Pancreas (tissue), 10 donors: ENCODE measurements at regions not wholly inside any gene's neighbourhood (a gene's known extent, or its start where the extent isn't known, plus 50 kb on each side); places are given as distances from the start of the nearest gene placed in this dataset.

Source experiments
- ATAC-seq, 4 donors: fragments of 200-7000 bp; cut with Tn5 transposase; one replicate each; pipeline versions ENCODE4 v1.8.0 to v1.9.1; 2020; ENCODE audit warnings: mild to moderate bottlenecking in 4 of 4, moderate library complexity in 4 of 4
- DNase-seq, 6 donors: peaks; one replicate each; pipeline ENCODE4 v3.0.0-alpha.2; 2020
- FAIRE-seq: peaks from 2 replicates; lab custom pipeline; 2012; peaks lifted over from hg19 to GRCh38; lab: Jason Lieb, UNC
- H3K27ac ChIP-seq, 4 donors: fragments of 200-600 bp; sonication (generic); 1 replicate in 3 of 4; 2 replicates in 1 of 4; pipeline versions ENCODE4 v1.5.0 to v1.8.0; 2020
- H3K27me3 ChIP-seq, 4 donors: fragments of 200-600 bp; one replicate each; pipeline ENCODE4 v1.8.0; 2021
- H3K36me3 ChIP-seq, 3 donors: fragments of 200-600 bp; sonication (generic) in 1 of 3; one replicate each; pipeline versions ENCODE4 v1.5.0 to v1.8.0; 2020 to 2021
- H3K4me1 ChIP-seq, 3 donors: fragments of 200-600 bp; one replicate each; pipeline ENCODE4 v1.8.0; 2021
- H3K4me3 ChIP-seq, 4 donors: fragments of 200-600 bp; sonication (generic) in 2 of 4; one replicate each; pipeline versions ENCODE4 v1.5.0 to v1.8.0; 2020 to 2021
- H3K9me3 ChIP-seq, 4 donors: fragments of 200-600 bp; one replicate each; pipeline ENCODE4 v1.8.0; 2021
- CTCF ChIP-seq, 4 donors: fragments of 200-600 bp; sonication (generic) in 3 of 4; IDR thresholded peaks; one replicate each; pipeline versions ENCODE4 v1.5.0 to v1.8.0; 2021; ENCODE audit warnings: antibody characterized with exemption in 4 of 4
- WGBS, 2 donors: extraction: QIAGEN DNeasy Blood & Tissue Kit; methylation state at CpG; one replicate each; pipeline ENCODE4 v1.1.7; 2013; 5-methylcytosine and 5-hydroxymethylcytosine counted together
- intact Hi-C, 3 donors: fragments of 100-400 bp; cut with DNase I; formaldehyde crosslinking; loops; one replicate each; pipeline versions ENCODE4 v1.11.1 to v1.14.2; 2022
- donor health status: healthy with polysubstance abuse.
- donor health status: DM: no; HTN: no; CAD: no; lungs with moderate emphysema.
- donor health status: DM: no; HTN: no; CAD: no.
- donor health status: control.
- donor health status: control.
- donor health status: Bipolar disorder and iron deficiency.
- donor health status: DM: yes; HTN: yes; CAD: no.
- donor health status: DM: no; HTN: no; CAD: no.
- donor health status: DM: no; HTN: no; CAD: no.
- donor health status: DM: yes; HTN: yes; CAD: no.

GRCh38 chr3:161794551-161794950 is 297.9 kb downstream of the OTOL1 start:
- no peak for TF ChIP-seq CTCF (IDR thresholded peaks at IDR 0.05)
- ATAC-seq (no peak), FAIRE-seq (no peak)

GRCh38 chr3:161796312-161796711 is 299.7 kb downstream of the OTOL1 start:
- FAIRE-seq, result no peak
- H3K9me3 ChIP-seq, result no peaks in the 10 kb centered on the region
- H3K27ac ChIP-seq, result no peak overlapping the region
- no peaks in the 10 kb centered on the region for H3K27me3 ChIP-seq
- DNase-seq, result no peak
- H3K4me1 ChIP-seq, result no peaks in the 10 kb centered on the region
- H3K36me3 ChIP-seq, result no peaks in the 10 kb centered on the region
- no peak for ATAC-seq
- intact Hi-C loops, result no loop called here
- no peak for TF ChIP-seq CTCF (IDR thresholded peaks at IDR 0.05)
- H3K4me3 ChIP-seq, result no peak overlapping the region

More at GRCh38 chr3:161794551-161794950, 297.9 kb downstream of the OTOL1 start:
- Histone ChIP-seq H3K4me3 (no peak overlapping the region), H3K36me3 (no peaks in the 10 kb centered on the region), H3K27ac (no peak overlapping the region), H3K9me3 (no peaks in the 10 kb centered on the region), H3K4me1 (no peaks in the 10 kb centered on the region), H3K27me3 (no peaks in the 10 kb centered on the region)
- intact Hi-C loops, result no loop called here
- DNase-seq, result no peak
- 86 to 87% methylated on average over 4 of the region's 4 CpGs for WGBS, 2 donors

- Histone ChIP-seq H3K27me3 (no peaks in the 10 kb centered on the region), H3K27ac (no peak overlapping the region), H3K36me3 (no peaks in the 10 kb centered on the region), H3K4me3 (no peak overlapping the region), H3K9me3 (no peaks in the 10 kb centered on the region), H3K4me1 (no peaks in the 10 kb centered on the region)
- TF ChIP-seq CTCF (IDR thresholded peaks at IDR 0.05), result no peak
- no peak for FAIRE-seq
- ATAC-seq, result no peak
- DNase-seq, result no peak
- intact Hi-C loops, result no loop called here
Observed at GRCh38 chr3:161796780-161797179, 300.2 kb downstream of the OTOL1 start.

GRCh38 chr3:161798016-161798415 is 301.4 kb downstream of the OTOL1 start:
- no peaks in the 10 kb centered on the region for H3K27me3 ChIP-seq
- H3K27ac ChIP-seq, result no peak overlapping the region
- 52 to 59% methylated on average over 3 of the region's 3 CpGs for WGBS, 2 donors
- no peaks in the 10 kb centered on the region for H3K4me1 ChIP-seq
- H3K36me3 ChIP-seq, result no peaks in the 10 kb centered on the region
- no peaks in the 10 kb centered on the region for H3K9me3 ChIP-seq
- H3K4me3 ChIP-seq, result no peak overlapping the region
- ATAC-seq, result no peak
- intact Hi-C loops, result no loop called here
- TF ChIP-seq CTCF (IDR thresholded peaks at IDR 0.05), result no peak
- DNase-seq, result no peak
- FAIRE-seq, result no peak

GRCh38 chr3:161800985-161801559 is 304.5 kb downstream of the OTOL1 start:
- FAIRE-seq (no peak), DNase-seq (no peak), ATAC-seq (no peak)
- TF ChIP-seq CTCF (IDR thresholded peaks at IDR 0.05), result no peak
- intact Hi-C loops, result no loop called here
- Histone ChIP-seq H3K4me3 (no peak overlapping the region), H3K27ac (no peak overlapping the region), H3K9me3 (no peaks in the 10 kb centered on the region), H3K4me1 (no peaks in the 10 kb centered on the region), H3K36me3 (no peaks in the 10 kb centered on the region), H3K27me3 (no peaks in the 10 kb centered on the region)
- 0 to 41% methylated on average over 1 of the region's 1 CpG for WGBS, 2 donors
